GM12875 (cell line): ENCODE measurements at regions not wholly inside any gene's neighbourhood (a gene's known extent, or its start where the extent isn't known, plus 50 kb on each side); places are given as distances from the start of the nearest gene placed in this dataset.

ENCODE experiments used
- H3K4me3 ChIP-seq: one replicate; pipeline ENCODE4 v1.5.1; 2011; ENCODE audit warnings: low read depth, low read length, control low read depth
- CTCF ChIP-seq: IDR thresholded peaks from 2 replicates; pipeline ENCODE4 v1.5.1; 2011; ENCODE audit warnings: low read depth, mild to moderate bottlenecking, control low read depth, inconsistent platforms, low read length, moderate library complexity, borderline replicate concordance; ENCODE audit not compliant: insufficient read depth

GRCh38 chrX:724256-724655 lies 93.7 kb downstream of the SHOX start:
- no peak for TF ChIP-seq CTCF
- no peak overlapping the region for H3K4me3 ChIP-seq

GRCh38 chrX:723781-724180 lies 93.2 kb downstream of the SHOX start:
- TF ChIP-seq CTCF: no peak

GRCh38 chrX:721354-721753 lies 90.8 kb downstream of the SHOX start:
- no peak overlapping the region for H3K4me3 ChIP-seq
- TF ChIP-seq CTCF: no peak

More at GRCh38 chrX:723781-724180, 93.2 kb downstream of the SHOX start:
- no peak overlapping the region for H3K4me3 ChIP-seq

GRCh38 chrX:720825-721224 lies 90.2 kb downstream of the SHOX start:
- no peak for TF ChIP-seq CTCF
- no peak overlapping the region for H3K4me3 ChIP-seq

GRCh38 chrX:720250-720649 lies 89.7 kb downstream of the SHOX start:
- no peak overlapping the region for H3K4me3 ChIP-seq
- no peak for TF ChIP-seq CTCF

- no peak for TF ChIP-seq CTCF
- H3K4me3 ChIP-seq: no peak overlapping the region
Observed at GRCh38 chrX:716136-716535, 85.5 kb downstream of the SHOX start.

GRCh38 chrX:714131-714530 lies 83.5 kb downstream of the SHOX start:
- no peak for TF ChIP-seq CTCF
- H3K4me3 ChIP-seq: no peak overlapping the region
